GM12874 (cell line): ENCODE measurements at regions not wholly inside any gene's neighbourhood (a gene's known extent, or its start where the extent isn't known, plus 50 kb on each side); places are given as distances from the start of the nearest gene placed in this dataset.

Source experiments
- TF ChIP-seq, protein P1 (sequence below): IDR thresholded peaks from 2 replicates; pipeline ENCODE4 v1.5.1; 2011; ENCODE audit warnings: low read depth, mild to moderate bottlenecking, control low read depth, low read length, moderate library complexity; ENCODE audit not compliant: insufficient read depth

GRCh38 chr11:79661373-79661772 lies 220.5 kb upstream of the TENM4 start:
- TF ChIP-seq, protein P1, sequence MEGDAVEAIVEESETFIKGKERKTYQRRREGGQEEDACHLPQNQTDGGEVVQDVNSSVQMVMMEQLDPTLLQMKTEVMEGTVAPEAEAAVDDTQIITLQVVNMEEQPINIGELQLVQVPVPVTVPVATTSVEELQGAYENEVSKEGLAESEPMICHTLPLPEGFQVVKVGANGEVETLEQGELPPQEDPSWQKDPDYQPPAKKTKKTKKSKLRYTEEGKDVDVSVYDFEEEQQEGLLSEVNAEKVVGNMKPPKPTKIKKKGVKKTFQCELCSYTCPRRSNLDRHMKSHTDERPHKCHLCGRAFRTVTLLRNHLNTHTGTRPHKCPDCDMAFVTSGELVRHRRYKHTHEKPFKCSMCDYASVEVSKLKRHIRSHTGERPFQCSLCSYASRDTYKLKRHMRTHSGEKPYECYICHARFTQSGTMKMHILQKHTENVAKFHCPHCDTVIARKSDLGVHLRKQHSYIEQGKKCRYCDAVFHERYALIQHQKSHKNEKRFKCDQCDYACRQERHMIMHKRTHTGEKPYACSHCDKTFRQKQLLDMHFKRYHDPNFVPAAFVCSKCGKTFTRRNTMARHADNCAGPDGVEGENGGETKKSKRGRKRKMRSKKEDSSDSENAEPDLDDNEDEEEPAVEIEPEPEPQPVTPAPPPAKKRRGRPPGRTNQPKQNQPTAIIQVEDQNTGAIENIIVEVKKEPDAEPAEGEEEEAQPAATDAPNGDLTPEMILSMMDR: no peak

- TF ChIP-seq, protein P1: no peak
These were observed 208.1 kb upstream of the TENM4 start for GRCh38 chr11:79648766-79649520.

DNA sequence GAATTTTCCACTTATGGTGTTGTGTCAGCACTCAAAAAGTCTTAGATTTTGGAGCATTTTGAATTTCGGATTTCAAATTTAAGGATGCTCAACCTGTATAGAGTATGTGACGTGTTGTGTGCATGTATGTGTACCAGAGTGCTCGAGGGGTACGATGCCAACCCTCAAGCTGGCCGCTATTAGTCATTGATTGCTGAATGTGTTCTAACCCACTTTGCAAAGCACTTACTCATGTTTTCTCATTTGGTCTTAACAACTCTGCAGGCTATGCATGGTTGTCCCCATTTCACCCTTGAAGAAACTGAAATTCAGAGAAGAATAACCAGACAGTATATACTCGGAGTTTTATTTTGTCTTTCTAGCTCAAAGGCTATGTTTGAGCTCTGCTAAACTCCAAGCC lies 196.4 kb upstream of the TENM4 start:
- TF ChIP-seq, protein P1: no peak

DNA sequence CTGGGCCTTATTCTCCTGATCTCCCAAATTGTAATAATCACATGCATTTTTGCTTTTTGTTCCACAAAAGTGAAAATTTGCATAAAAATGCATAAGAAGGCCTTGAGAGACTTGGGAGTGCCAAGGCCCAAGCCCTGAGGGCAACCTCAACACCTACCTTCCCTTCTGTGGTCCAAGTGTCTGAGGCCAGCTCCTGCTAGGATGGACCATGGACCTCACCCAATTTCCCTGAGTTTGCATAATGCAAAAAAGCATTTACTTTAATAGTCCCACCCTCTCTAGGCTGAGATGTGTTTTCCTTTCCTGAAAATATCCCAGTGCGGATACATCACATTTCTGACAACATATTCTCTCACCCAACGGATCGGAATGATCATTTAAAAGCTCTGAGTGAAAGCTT lies 194.1 kb upstream of the TENM4 start:
- TF ChIP-seq, protein P1: no peak

- TF ChIP-seq, protein P1: no peak
These were observed 186.5 kb upstream of the TENM4 start for GRCh38 chr11:79627281-79627680.

- TF ChIP-seq, protein P1: no peak
These were observed 185.6 kb upstream of the TENM4 start for GRCh38 chr11:79626135-79627075.

DNA sequence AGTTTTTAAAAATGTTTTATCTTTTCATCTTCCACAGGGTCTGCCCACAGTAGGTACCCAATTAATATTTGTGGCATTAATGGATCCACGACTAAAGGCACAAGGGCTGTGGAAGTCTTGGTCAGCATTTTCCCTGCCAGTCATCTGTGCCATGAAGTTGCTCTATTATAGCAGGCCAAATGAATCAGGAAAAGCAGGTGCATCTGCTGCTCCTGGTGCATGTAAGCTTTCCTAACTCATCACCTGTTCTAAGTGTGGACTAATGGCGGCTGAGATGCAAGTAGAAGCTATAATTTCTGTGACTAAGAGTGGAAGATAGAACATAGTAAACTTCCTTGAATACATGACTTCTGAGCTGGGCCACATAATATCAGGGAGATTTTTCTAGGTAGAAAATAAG lies 182.5 kb upstream of the TENM4 start:
- TF ChIP-seq, protein P1: no peak
